ENCODE measurements at regions not wholly inside any gene's neighbourhood (a gene's known extent, or its start where the extent isn't known, plus 50 kb on each side); places are given as distances from the start of the nearest gene placed in this dataset.

- TF ChIP-seq CTCF (IDR thresholded peaks at IDR 0.05) (no peak), POLR2A (IDR thresholded peaks at IDR 0.05) (no peak)
Observed at GRCh38 chr4:19879330-19879729, 372.4 kb upstream of the SLIT2 start.
